Esophagus squamous epithelium (tissue), 4 donors: ENCODE measurements at regions not wholly inside any gene's neighbourhood (a gene's known extent, or its start where the extent isn't known, plus 50 kb on each side); places are given as distances from the start of the nearest gene placed in this dataset.

ENCODE experiments used
- POLR2A ChIP-seq, 4 donors: fragments of 450-650 bp; IDR thresholded peaks; one replicate each; pipeline ENCODE4 v1.6.1; 2017; ENCODE audit warnings: antibody characterized with exemption in 4 of 4, mild to moderate bottlenecking in 4 of 4, moderate library complexity in 3 of 4
- TF ChIP-seq, protein P1 (sequence below), 6 experiments: fragments of 450-650 bp in 4 of 6; fragments of 200-600 bp in 2 of 6; sonication (generic) in 2 of 6; IDR thresholded peaks; one replicate each; pipeline ENCODE4 v1.5.1; 2016 to 2019; ENCODE audit warnings: antibody characterized with exemption in 6 of 6, mild to moderate bottlenecking in 4 of 6, moderate library complexity in 4 of 6

DNA sequence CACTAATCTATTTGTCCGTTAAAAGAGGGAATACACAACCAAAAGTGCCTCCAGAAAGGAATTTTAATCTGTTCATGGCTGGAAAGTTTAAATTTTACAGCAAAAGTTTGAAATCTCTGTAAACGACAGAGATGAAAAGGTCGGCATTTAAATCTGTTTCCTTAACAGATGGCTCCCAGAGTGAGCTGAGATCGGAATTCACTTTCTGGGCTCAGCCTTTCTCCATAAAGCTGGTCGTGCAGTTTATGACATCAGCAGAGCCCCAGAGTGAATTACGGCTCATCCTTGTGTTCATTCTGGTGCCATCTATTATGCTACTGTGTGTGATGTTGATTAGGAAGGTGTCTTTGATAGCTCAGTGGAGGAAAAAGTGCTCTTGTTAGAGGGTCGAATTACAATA, 117.6 kb upstream of the ZFP64 start:
- TF ChIP-seq, protein P1, sequence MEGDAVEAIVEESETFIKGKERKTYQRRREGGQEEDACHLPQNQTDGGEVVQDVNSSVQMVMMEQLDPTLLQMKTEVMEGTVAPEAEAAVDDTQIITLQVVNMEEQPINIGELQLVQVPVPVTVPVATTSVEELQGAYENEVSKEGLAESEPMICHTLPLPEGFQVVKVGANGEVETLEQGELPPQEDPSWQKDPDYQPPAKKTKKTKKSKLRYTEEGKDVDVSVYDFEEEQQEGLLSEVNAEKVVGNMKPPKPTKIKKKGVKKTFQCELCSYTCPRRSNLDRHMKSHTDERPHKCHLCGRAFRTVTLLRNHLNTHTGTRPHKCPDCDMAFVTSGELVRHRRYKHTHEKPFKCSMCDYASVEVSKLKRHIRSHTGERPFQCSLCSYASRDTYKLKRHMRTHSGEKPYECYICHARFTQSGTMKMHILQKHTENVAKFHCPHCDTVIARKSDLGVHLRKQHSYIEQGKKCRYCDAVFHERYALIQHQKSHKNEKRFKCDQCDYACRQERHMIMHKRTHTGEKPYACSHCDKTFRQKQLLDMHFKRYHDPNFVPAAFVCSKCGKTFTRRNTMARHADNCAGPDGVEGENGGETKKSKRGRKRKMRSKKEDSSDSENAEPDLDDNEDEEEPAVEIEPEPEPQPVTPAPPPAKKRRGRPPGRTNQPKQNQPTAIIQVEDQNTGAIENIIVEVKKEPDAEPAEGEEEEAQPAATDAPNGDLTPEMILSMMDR (IDR thresholded peaks at IDR 0.05): no peak
- no peak for TF ChIP-seq POLR2A (IDR thresholded peaks at IDR 0.05)
